Stomach (tissue), 8 donors: ENCODE measurements at regions not wholly inside any gene's neighbourhood (a gene's known extent, or its start where the extent isn't known, plus 50 kb on each side); places are given as distances from the start of the nearest gene placed in this dataset.
A peak's percentile ranks its signal among the peaks of the same experiment; 100 is the strongest.

Experiments
- DNase-seq, 2 donors: peaks; one replicate each; pipeline versions ENCODE4 v3.0.0 to v3.0.0-alpha.2; 2013 to 2019
- H3K27ac ChIP-seq, 5 donors: fragments of 200-600 bp in 4 of 5; sonication (generic) in 4 of 5; one replicate each; pipeline ENCODE4 v1.5.1; 2013 to 2019; ENCODE audit warnings: mild to moderate bottlenecking in 1 of 5, moderate library complexity in 1 of 5
- H3K27me3 ChIP-seq, 3 donors: fragments of 200-600 bp; sonication (generic); one replicate each; pipeline ENCODE4 v1.5.1; 2017 to 2019; ENCODE audit warnings: mixed run types in 1 of 3
- H3K36me3 ChIP-seq, 4 donors: fragments of 200-600 bp; sonication (generic); 1 replicate in 3 of 4; 2 replicates in 1 of 4; pipeline ENCODE4 v1.5.1; 2016 to 2019
- H3K4me1 ChIP-seq, 4 donors: fragments of 200-600 bp; sonication (generic); one replicate each; pipeline ENCODE4 v1.5.1; 2016 to 2019
- H3K4me3 ChIP-seq, 4 donors: fragments of 200-600 bp; sonication (generic) in 3 of 4; one replicate each; pipeline ENCODE4 v1.5.1; 2016 to 2019; ENCODE audit warnings: mild to moderate bottlenecking in 1 of 4
- H3K9me3 ChIP-seq, 4 donors: fragments of 200-600 bp; sonication (generic); one replicate each; pipeline ENCODE4 v1.5.1; 2016 to 2019
- EP300 ChIP-seq: sonication (generic); formaldehyde crosslinking; IDR thresholded peaks from one replicate; pipeline ENCODE4 v1.6.1; 2017; ENCODE audit warnings: antibody characterized with exemption
- POLR2A ChIP-seq, 4 donors: fragments of 450-650 bp; IDR thresholded peaks; one replicate each; pipeline ENCODE4 v1.6.1; 2016; ENCODE audit warnings: antibody characterized with exemption in 4 of 4, control low read depth in 2 of 4, mild to moderate bottlenecking in 1 of 4, moderate library complexity in 1 of 4
- POLR2AphosphoS5 ChIP-seq, 3 donors: sonication (generic); formaldehyde crosslinking; IDR thresholded peaks; one replicate each; pipeline ENCODE4 v1.6.1; 2016; ENCODE audit warnings: antibody characterized with exemption in 3 of 3
- WGBS, 5 donors: extraction: QIAGEN DNeasy Blood & Tissue Kit in 3 of 5; methylation state at CpG; one replicate each; pipeline versions ENCODE4 v1.1.5 to v1.1.7; 2013 to 2018; 5-methylcytosine and 5-hydroxymethylcytosine counted together
- intact Hi-C: fragments of 100-400 bp; cut with DNase I; formaldehyde crosslinking; loops from one replicate; pipeline ENCODE4 v1.15.1; 2023; ENCODE audit warnings: low total_unique reads
- TF ChIP-seq, protein P1 (sequence below), 7 experiments: fragments of 450-650 bp in 4 of 7; fragments of 200-600 bp in 3 of 7; sonication (generic) in 3 of 7; IDR thresholded peaks; one replicate each; pipeline ENCODE4 v1.5.1; 2016 to 2019; ENCODE audit warnings: antibody characterized with exemption in 7 of 7, control low read depth in 2 of 7, mild to moderate bottlenecking in 1 of 7
- donor health status: healthy with polysubstance abuse.
- donor health status: Bipolar disorder and iron deficiency.
- donor health status: healthy.

DNA sequence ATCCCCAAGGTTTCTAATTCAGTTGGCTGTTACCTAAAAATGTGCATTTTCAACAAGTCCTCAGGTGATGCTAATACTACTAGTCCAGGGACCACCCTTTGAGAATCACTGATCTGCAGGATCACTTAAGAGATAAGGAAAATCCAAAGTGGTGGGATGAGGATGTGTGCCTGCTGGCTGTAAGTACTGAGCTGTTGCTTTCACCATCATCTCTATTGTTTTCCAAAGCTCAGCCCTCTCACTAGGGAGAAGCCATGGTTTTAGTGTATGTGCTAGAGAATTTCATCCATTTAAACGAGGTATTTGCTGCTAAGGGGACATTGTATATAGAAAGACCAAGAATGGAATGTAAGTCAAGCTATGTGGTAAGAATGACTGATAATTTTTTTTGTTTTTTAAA, 202.3 kb downstream of the KIF21A start:
- Histone ChIP-seq H3K27me3 (no peaks in the 10 kb centered on the region), H3K4me1 (no peaks in the 10 kb centered on the region), H3K9me3 (no peaks in the 10 kb centered on the region), H3K36me3 (no peaks in the 10 kb centered on the region), H3K27ac (no peak overlapping the region), H3K4me3 (no peak overlapping the region)
- intact Hi-C loops, result no loop called here
- DNase-seq, result no peak
- no peak for TF ChIP-seq EP300
- 13 to 47% (median 26%) methylated on average over 1 of the region's 1 CpG for WGBS, 5 donors

DNA sequence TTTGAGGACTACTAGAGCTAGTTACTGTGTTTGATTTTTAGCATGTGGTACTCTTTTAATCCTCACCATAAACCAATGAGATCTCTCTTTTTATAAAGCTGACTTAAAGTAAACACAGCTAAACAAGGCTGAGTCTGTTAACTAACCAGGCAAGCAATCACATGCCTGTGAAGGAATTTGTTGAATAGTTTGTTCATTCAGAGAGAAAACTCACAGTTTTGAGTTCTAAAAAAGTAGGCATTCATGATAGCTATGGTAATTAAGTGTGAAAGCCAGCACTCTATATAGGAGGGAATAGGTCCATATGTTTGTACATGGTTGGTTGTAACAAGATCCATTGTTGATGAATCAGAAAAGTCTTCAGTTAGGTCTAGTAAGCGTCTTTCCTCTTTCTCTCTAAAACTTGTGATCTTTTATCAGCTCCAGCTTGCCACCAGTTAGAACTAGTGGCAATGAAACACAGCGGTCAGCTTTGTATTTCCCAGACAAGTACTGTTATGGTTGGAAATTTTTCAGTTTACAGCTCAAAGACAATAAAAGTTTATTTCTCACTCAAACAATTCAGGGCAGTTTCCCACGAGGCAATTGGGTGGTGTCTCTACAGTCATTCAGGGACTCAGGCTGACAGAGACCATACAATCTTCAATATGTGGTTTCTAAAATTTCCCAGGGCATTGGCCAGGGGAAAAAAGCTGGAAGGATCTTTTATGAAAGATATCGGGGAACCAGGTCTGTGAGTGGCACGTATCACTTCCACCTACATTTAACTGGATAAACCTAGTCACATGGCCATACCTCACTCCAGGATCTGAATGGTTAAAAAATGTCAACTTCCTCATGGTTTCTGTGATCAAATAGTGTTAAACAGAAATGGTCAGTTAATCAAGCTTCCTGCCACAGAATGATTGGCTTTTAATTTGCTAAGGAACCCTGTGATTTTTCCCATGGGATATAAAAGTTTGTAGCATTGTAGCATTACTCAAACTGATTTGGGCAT, 203.1 kb downstream of the KIF21A start:
- Histone ChIP-seq H3K9me3 (no peaks in the 10 kb centered on the region), H3K27me3 (no peaks in the 10 kb centered on the region), H3K36me3 (no peaks in the 10 kb centered on the region), H3K4me1 (no peaks in the 10 kb centered on the region), H3K4me3 (no peak overlapping the region), H3K27ac (no peak overlapping the region)
- 48 to 60% (median 54%) methylated on average over 5 of the region's 5 CpGs for WGBS, 5 donors
- DNase-seq, result peak in 1 of 2 donors; percentile 5
- TF ChIP-seq, protein P1, sequence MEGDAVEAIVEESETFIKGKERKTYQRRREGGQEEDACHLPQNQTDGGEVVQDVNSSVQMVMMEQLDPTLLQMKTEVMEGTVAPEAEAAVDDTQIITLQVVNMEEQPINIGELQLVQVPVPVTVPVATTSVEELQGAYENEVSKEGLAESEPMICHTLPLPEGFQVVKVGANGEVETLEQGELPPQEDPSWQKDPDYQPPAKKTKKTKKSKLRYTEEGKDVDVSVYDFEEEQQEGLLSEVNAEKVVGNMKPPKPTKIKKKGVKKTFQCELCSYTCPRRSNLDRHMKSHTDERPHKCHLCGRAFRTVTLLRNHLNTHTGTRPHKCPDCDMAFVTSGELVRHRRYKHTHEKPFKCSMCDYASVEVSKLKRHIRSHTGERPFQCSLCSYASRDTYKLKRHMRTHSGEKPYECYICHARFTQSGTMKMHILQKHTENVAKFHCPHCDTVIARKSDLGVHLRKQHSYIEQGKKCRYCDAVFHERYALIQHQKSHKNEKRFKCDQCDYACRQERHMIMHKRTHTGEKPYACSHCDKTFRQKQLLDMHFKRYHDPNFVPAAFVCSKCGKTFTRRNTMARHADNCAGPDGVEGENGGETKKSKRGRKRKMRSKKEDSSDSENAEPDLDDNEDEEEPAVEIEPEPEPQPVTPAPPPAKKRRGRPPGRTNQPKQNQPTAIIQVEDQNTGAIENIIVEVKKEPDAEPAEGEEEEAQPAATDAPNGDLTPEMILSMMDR (IDR thresholded peaks at IDR 0.05), result no peak
- TF ChIP-seq EP300 (no peak), POLR2A (IDR thresholded peaks at IDR 0.05) (no peak), POLR2AphosphoS5 (IDR thresholded peaks at IDR 0.05) (no peak)
- intact Hi-C loops, result no loop called here

DNA sequence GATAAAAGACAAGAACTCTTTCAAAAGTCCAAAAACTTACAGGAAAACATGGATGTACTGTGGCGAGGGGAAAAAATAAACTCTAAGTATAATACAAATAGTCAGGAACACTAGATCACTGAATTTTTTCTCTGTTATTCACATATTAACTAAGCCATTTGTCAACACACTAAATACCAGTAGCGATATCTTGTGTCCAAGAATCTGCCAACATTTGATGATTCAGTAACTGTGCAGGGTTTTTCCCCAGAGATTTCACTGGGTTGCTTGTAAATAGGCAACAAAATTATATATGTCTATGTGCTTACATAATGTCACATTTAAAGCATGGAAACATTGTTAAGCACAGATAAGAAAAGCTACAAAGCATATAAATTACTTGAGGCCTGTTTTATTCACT, 205.9 kb downstream of the KIF21A start:
- Histone ChIP-seq H3K4me1 (no peaks in the 10 kb centered on the region), H3K27me3 (no peaks in the 10 kb centered on the region), H3K27ac (no peak overlapping the region), H3K4me3 (no peak overlapping the region), H3K36me3 (no peaks in the 10 kb centered on the region), H3K9me3 (no peaks in the 10 kb centered on the region)
- TF ChIP-seq POLR2AphosphoS5 (IDR thresholded peaks at IDR 0.05), result no peak
- TF ChIP-seq POLR2A (IDR thresholded peaks at IDR 0.05), result no peak
- TF ChIP-seq EP300, result no peak
- TF ChIP-seq, protein P1 (IDR thresholded peaks at IDR 0.05), result no peak
- DNase-seq, result peak in 1 of 2 donors; percentile 15
- 28 to 38% (median 32%) methylated on average over 2 of the region's 2 CpGs for WGBS, 5 donors
- intact Hi-C loops, result no loop called here

DNA sequence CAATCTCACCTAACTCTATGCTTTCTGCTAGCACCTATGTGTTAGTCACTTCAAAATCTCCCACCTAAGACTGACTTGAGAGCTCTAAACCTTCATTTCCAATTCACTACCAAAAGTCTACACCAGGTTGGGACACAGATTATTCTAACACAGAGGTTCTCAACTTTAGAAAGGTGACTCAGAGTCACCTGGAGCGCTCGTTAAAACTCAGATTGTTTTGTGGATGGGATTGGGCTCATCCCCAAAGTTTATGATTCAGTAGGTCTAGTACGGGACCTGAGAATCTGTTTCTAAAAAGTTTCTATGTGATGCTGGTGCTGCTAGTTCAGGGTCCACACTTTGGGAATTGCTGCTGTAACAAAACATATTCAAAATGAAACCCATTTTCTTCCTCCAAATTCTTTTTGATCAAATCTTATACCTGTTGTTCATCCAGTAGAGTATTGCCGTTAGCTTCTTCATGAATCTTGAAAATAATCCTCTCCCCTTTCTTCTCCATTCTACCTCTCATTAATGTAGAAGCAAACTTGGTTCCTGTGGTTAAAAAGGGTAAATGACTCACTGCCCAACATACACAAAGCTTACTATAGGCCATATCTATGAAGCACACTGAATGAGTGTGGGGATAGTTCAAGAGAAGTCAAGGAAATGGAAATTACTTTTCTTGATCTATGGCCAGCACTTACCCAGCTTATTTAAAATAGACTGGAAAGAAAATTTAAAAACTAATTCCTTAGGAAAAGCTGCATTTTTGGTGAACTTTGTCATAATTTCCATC, 206.7 kb downstream of the KIF21A start:
- H3K27ac ChIP-seq, result no peak overlapping the region
- H3K9me3 ChIP-seq, result no peaks in the 10 kb centered on the region
- WGBS, 5 donors, result 86 to 95% (median 93%) methylated on average over 4 of the region's 4 CpGs
- H3K4me3 ChIP-seq, result no peak overlapping the region
- no peaks in the 10 kb centered on the region for H3K4me1 ChIP-seq
- intact Hi-C loops, result no loop called here
- DNase-seq, result no peak
- no peaks in the 10 kb centered on the region for H3K27me3 ChIP-seq
- TF ChIP-seq POLR2AphosphoS5 (IDR thresholded peaks at IDR 0.05) (no peak), POLR2A (IDR thresholded peaks at IDR 0.05) (no peak), EP300 (no peak)
- TF ChIP-seq, protein P1 (IDR thresholded peaks at IDR 0.05), result no peak
- H3K36me3 ChIP-seq, result no peaks in the 10 kb centered on the region
